ENCODE measurements at regions not wholly inside any gene's neighbourhood (a gene's known extent, or its start where the extent isn't known, plus 50 kb on each side); places are given as distances from the start of the nearest gene placed in this dataset.

GRCh38 chr9:119781886-119782285 lies 412.7 kb upstream of the BRINP1 start:
- in situ Hi-C loops (cut with MboI; ENCODE audit: low sequenced_read_pairs, unreplicated experiment) = no loop called here
- no peak for DNase-seq (ENCODE audit: low spot score)
- TF ChIP-seq CTCF (IDR thresholded peaks at IDR 0.05; ENCODE audit: borderline replicate concordance, control extremely low read depth, extremely low read depth, insufficient read depth, missing control alignments) = no peak

- no peak for TF ChIP-seq CTCF (IDR thresholded peaks at IDR 0.05; ENCODE audit: borderline replicate concordance, control extremely low read depth, extremely low read depth, insufficient read depth, missing control alignments)
- no peak for DNase-seq (ENCODE audit: low spot score)
- in situ Hi-C loops (cut with MboI; ENCODE audit: low sequenced_read_pairs, unreplicated experiment) = no loop called here
These were observed 406.2 kb upstream of the BRINP1 start for GRCh38 chr9:119775410-119775809.

GRCh38 chr9:119773823-119774222 lies 404.6 kb upstream of the BRINP1 start:
- no peak for DNase-seq (ENCODE audit: low spot score)
- in situ Hi-C loops (cut with MboI; ENCODE audit: low sequenced_read_pairs, unreplicated experiment) = no loop called here
- TF ChIP-seq CTCF (IDR thresholded peaks at IDR 0.05; ENCODE audit: borderline replicate concordance, control extremely low read depth, extremely low read depth, insufficient read depth, missing control alignments) = no peak

- no peak for DNase-seq (ENCODE audit: low spot score)
- in situ Hi-C loops (cut with MboI; ENCODE audit: low sequenced_read_pairs, unreplicated experiment) = no loop called here
- TF ChIP-seq CTCF (IDR thresholded peaks at IDR 0.05; ENCODE audit: borderline replicate concordance, control extremely low read depth, extremely low read depth, insufficient read depth, missing control alignments) = no peak
These were observed 402.1 kb upstream of the BRINP1 start for GRCh38 chr9:119771341-119771740.

GRCh38 chr9:119768266-119768665 lies 399.0 kb upstream of the BRINP1 start:
- no peak for TF ChIP-seq CTCF (IDR thresholded peaks at IDR 0.05; ENCODE audit: borderline replicate concordance, control extremely low read depth, extremely low read depth, insufficient read depth, missing control alignments)
- in situ Hi-C loops (cut with MboI; ENCODE audit: low sequenced_read_pairs, unreplicated experiment) = no loop called here
- no peak for DNase-seq (ENCODE audit: low spot score)

GRCh38 chr9:119765632-119766175 lies 396.5 kb upstream of the BRINP1 start:
- no peak for TF ChIP-seq CTCF (IDR thresholded peaks at IDR 0.05; ENCODE audit: borderline replicate concordance, control extremely low read depth, extremely low read depth, insufficient read depth, missing control alignments)
- no peak for DNase-seq (ENCODE audit: low spot score)
- in situ Hi-C loops (cut with MboI; ENCODE audit: low sequenced_read_pairs, unreplicated experiment) = no loop called here

- TF ChIP-seq CTCF (IDR thresholded peaks at IDR 0.05; ENCODE audit: borderline replicate concordance, control extremely low read depth, extremely low read depth, insufficient read depth, missing control alignments) = no peak
- no peak for DNase-seq (ENCODE audit: low spot score)
These were observed 394.0 kb upstream of the BRINP1 start for GRCh38 chr9:119763260-119763659.

More at GRCh38 chr9:119763260-119763659, 394.0 kb upstream of the BRINP1 start:
- in situ Hi-C loops (cut with MboI; ENCODE audit: low sequenced_read_pairs, unreplicated experiment) = no loop called here
